SK-N-MC (cell line): ENCODE measurements at regions not wholly inside any gene's neighbourhood (a gene's known extent, or its start where the extent isn't known, plus 50 kb on each side); places are given as distances from the start of the nearest gene placed in this dataset.

Source experiments
- EZH2 ChIP-seq: fragments of 200-600 bp; sonication (generic); IDR thresholded peaks from one replicate; pipeline ENCODE4 v1.6.1; 2017; ENCODE audit warnings: antibody characterized with exemption
- POLR2AphosphoS5 ChIP-seq: IDR thresholded peaks from 2 replicates; pipeline ENCODE4 v1.6.1; 2012; ENCODE audit warnings: mild to moderate bottlenecking, low read depth, low read length, borderline replicate concordance

DNA sequence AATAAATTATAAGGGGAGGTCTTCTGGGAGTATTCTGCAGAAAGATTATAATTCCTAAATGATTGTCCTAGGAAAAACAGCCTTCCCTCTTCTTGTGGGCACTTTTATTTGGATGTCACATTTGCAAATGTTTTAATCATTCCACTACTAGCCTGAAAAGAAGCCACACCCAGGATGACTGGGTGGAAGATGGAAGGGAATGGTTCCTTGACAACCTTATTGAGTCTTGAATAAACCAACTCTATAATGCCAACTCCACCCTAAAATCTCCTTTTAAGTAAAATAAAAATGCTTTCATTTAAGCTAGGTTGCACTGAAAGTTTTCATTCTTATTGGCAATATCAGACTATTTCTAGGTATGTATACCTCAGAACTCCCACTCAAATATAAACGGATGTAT, 494.6 kb downstream of the RFC3 start:
- TF ChIP-seq EZH2 (no peak), POLR2AphosphoS5 (no peak)
